HG02840 (cell line): ENCODE measurements at regions not wholly inside any gene's neighbourhood (a gene's known extent, or its start where the extent isn't known, plus 50 kb on each side); places are given as distances from the start of the nearest gene placed in this dataset.

Experiments used
- ATAC-seq: cut with Tn5 transposase; IDR thresholded peaks from one replicate; pipeline ENCODE4 v1.9.1; 2021; ENCODE audit warnings: mild to moderate bottlenecking, moderate library complexity, moderate number of reproducible peaks; ENCODE audit not compliant: unreplicated experiment, low FRiP score

DNA sequence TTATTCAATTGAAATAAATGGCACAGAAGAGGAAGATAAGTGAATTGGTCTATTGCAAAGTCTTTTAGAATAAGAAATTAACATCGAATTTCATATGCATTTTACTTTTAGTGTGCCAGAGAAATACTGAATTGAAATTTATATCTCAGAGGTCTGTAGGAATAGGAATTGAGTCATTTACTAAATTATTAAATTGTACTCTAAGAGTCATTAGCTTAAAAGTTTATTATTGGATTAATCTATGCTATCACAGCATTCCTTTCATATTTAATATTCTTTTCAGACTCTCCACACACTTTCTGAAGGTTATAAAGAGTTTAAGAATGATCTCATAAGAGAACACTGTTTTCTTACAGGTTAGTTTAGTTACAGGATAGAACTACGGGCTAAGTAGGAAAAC, 2711.5 kb downstream of the ARAP2 start:
- no peak for ATAC-seq

DNA sequence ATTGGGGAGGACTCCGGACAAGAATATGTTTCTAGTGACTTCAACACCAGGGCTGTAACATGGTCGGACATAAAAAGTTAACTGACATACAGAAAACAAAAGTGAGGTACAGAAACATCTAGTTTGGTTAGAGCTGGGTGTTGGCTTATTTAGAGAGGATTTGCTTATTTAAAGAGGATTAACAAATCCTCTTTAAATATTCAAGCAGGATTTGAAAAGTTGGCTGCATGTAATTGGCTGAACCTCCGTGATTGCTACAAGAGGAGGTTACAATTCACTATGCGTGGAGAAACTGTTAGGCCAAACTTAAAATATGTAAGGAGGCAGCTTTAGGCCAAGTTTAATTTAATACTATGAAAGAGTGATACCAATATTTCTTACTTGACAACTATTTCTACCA, 2707.4 kb downstream of the ARAP2 start:
- ATAC-seq: no peak

- no peak for ATAC-seq
Observed at GRCh38 chr4:33537527-33537926, 2706.8 kb downstream of the ARAP2 start.

DNA sequence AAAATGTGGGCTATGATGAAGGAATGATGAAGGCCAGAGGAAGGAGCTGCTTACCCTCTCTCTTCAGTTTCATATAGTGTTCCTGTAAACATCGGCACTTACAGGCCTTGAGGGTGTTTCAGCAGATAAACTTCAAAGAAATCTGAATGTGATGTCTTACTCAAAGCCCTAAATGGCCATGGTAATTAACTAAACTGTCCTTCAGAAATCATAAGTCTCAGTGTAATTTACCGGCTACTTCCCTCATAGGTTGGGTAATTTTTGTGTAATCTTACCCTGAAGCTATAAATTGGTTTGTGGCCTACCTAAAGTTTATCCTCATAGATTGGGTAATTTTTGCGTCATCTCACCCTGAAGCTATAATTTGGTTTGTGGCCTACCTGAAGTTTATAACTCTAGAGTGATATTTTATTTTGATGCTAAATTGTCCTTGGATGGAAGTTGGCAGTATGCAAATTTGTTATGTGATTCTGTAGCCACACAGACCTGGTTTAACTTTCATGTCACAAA, 2700.3 kb downstream of the ARAP2 start:
- ATAC-seq: no peak

DNA sequence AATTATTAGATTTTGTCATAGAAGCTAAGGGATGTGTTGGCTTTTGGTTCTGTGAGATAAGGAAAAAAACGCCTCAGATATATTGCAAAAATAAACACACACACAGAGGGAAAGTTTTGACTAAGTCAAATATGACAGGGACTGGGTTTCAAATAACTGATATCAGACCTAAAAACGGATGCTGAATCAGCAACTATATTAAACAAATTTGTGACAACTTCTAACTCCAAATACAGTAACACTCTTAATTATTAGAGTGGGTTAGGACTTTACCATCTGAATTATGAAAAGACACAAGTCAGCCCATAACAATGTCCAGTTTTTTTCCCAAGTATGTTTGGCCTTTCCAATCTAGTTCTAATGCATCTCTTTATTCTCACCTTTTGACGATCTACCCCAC, 2693.1 kb downstream of the ARAP2 start:
- no peak for ATAC-seq

- ATAC-seq: no peak
Observed at GRCh38 chr4:33561259-33561658, 2683.1 kb downstream of the ARAP2 start.

GRCh38 chr4:33566649-33567048, 2677.7 kb downstream of the ARAP2 start:
- ATAC-seq: no peak

DNA sequence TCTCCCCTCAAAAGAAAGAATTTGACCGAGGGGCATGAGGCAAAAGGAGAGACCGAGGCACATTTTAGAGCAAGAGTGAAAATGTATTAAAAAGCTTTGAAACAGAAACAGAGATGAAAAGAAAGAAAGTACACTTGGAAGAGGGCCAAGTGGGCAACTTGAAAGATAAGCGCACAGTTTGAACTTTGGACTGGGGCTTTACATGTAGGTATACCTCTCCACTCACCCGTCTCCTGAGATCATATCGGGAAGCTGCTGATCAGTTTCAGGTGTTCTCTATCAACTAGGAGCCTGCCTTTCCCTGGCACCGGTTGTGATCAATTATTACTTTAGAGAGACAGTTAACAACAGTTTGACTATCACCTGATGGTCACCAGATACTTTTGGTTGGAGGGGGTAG, 2666.5 kb downstream of the ARAP2 start:
- no peak for ATAC-seq

DNA sequence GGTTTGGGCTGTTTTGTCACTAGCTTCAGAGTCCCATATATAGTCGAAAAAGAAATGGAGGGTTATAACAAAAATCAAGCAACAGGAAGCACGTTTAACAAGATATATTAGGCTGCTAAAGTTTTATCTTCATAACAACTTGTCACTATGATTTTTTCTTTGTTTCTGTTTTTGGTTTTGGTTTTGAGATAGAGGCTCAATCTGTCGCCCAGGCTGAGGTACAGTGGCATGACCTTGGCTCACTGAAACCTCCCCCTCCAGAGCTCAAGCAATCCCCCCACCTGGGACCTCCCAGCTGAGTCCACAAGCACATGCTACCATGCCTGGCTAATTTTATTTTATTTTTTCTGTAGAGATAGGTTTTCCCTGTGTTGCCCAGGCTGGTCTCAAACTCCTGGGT, 2664.4 kb downstream of the ARAP2 start:
- ATAC-seq: no peak

DNA sequence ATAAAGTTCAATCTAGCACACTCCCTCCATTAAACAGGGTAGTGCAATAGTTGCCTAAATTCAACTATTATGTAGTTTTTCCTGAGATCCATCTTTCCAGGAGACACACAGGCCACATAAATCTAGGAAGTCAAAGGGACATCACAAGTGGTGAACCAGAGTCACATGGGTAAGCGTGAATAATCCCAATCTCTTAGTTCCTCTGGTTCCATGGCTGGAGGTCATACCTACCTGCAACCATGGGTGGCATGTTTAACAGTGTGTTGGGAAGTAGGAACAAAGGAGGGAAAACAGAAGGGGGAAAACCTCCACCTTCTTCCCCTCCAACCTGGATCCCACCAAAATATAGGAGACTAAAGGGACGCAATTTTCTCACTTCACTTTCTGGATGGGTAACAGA, 2651.6 kb downstream of the ARAP2 start:
- no peak for ATAC-seq

DNA sequence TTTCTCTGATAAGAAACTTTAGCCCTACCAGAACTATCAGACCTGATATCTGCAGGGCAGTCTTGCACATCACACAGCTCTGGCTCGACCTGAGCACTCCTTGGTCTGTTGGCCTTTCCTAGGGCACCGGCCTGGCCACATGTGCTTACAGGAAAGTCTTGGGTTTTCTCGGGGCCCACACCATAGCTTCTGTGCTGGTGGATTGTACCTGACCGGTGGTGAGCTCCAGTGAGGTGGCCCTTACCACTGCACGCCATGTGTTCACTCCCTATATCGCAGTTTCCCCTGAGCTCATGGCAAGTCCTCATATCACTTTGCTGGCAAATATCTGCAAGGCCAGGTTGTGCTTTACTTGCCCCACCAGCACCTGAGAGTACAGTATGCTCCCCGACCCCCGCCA, 2637.4 kb downstream of the ARAP2 start:
- no peak for ATAC-seq

DNA sequence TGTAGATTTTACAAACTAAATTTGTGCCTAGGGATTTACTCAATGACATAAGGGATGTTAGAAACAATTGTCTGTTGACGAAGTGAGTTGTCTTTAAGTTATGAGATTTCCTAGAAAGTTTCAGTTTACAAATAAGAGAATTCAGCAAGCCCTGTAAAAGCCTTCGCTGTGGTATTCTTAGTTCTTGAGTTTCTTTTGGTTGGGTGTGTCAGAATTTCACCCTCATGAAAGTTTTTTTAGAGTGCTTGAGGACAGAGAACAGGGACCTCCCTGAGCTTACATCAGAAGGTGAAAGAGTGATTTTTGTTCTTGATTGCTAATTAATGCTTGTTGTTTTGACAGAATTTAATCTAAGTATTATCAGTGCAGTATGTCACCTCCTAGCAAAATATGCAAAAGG, 2628.2 kb downstream of the ARAP2 start:
- ATAC-seq: no peak

GRCh38 chr4:33625748-33626147, 2618.6 kb downstream of the ARAP2 start:
- no peak for ATAC-seq

DNA sequence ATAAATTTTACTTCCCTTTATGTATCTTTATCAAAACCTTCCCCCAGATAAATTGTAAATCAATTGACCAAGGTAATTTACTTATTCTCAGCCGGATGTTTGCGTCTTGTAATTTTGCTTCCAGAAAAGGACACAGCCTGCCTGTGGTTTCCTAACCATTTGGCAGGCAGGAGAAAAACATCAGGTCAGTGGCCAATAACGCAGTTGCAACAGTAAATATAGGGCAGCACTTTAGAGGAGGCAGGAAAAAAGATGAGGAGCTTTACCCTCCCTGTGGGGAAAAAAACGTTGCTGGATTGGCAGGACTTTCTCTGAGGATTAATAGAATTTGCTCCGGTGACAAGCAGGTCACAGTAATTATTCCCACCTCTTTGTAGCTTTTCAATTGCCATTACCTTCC, 2618.1 kb downstream of the ARAP2 start:
- no peak for ATAC-seq

GRCh38 chr4:33628296-33628695, 2616.0 kb downstream of the ARAP2 start:
- no peak for ATAC-seq

DNA sequence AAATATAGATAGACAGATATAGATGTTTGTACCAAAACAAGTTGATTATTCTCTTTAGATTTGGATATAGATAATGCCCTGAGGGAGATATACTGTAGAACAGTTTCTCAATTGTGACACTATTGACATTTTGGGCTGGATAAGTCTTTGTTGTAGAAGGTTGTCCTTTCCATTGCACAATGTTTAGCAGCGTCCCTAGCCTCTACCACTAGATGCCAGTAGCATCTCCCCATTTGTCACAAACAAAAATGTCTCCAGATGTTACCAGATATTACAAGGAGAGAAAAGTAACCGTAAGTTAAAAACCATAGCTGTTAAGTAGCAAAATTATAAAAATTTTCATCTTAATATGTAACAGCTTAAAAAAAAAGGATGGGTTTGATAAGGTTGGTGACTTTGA, 2595.3 kb downstream of the ARAP2 start:
- no peak for ATAC-seq

GRCh38 chr4:33649471-33649870, 2594.8 kb downstream of the ARAP2 start:
- ATAC-seq: no peak

- no peak for ATAC-seq
Observed at GRCh38 chr4:33650036-33650435, 2594.3 kb downstream of the ARAP2 start.

DNA sequence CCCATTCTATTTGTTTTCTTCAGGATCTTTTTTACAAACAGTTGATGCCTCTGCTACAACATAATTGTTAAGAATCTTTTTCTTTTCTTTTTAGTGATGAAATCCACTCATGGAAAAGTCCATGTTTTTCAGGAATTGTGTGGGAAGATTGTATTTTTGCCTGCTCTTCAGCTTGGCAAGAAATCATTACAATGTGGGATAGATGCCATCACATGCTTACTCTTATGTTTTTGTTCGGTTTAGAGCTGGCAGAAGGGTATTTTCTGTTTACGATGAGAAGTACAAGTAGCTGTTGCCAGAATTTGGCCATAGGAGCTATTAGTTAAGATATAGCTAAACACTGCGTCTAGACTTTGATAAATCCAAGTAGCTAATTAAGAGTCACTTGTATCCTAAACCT, 2585.3 kb downstream of the ARAP2 start:
- ATAC-seq: no peak

GRCh38 chr4:33661636-33662035, 2582.7 kb downstream of the ARAP2 start:
- ATAC-seq: no peak

DNA sequence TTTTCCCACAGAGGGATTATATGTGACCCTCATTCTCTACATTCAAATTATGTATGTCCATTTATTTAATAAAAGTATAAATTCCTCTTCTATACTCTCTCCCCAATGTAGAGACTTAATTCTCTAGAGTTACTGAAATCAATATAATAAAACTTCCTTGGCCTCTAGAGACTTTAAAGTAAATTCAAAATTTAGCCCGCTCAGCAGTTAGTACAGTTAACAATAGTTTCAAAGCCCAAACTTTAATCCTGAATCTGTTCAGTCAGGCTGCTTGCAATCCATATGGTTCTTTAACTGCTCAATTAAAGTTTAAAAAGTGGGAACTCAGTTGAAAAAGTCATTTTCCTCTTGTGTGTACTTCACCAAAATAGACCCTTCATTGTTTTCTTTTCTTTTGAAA, 2558.4 kb downstream of the ARAP2 start:
- ATAC-seq: no peak

GRCh38 chr4:33696041-33696440, 2548.3 kb downstream of the ARAP2 start:
- no peak for ATAC-seq

- ATAC-seq: no peak
Observed at GRCh38 chr4:33696586-33696985, 2547.7 kb downstream of the ARAP2 start.
